SK-N-SH (cell line): ENCODE measurements at regions not wholly inside any gene's neighbourhood (a gene's known extent, or its start where the extent isn't known, plus 50 kb on each side); places are given as distances from the start of the nearest gene placed in this dataset.

Experiments used
- CTCF ChIA-PET: fragments of 300-600, 350-600 bp; formaldehyde crosslinking; extraction: SDS; loops from one replicate; lab custom pipeline; 2021; lab: Yijun Ruan, JAX
- POLR2A ChIA-PET: fragments of 350-600 bp; sonication (Branson Sonifier 250); formaldehyde crosslinking; extraction: SDS; loops from one replicate; lab custom pipeline; 2020; ENCODE audit warnings: antibody characterized with exemption, inconsistent platforms; lab: Yijun Ruan, JAX
- DNase-seq: peaks from one replicate; pipeline ENCODE4 v3.0.0; 2012
- H2AFZ ChIP-seq: fragments of 200-600 bp; sonication (generic); 2 replicates; pipeline ENCODE4 v1.8.1; 2016; ENCODE audit warnings: antibody characterized with exemption, mild to moderate bottlenecking, low read depth
- H3F3A ChIP-seq: fragments of 200-600 bp; sonication (generic); replicated peaks from 2 replicates; pipeline ENCODE3; 2016; ENCODE audit warnings: antibody characterized with exemption, mild to moderate bottlenecking; ENCODE audit not compliant: insufficient read depth
- H3K27ac ChIP-seq, 2 experiments: fragments of 200-500 bp in 1 of 2; fragments of 200-600 bp in 1 of 2; sonication (Bioruptor generic) in 1 of 2; sonication (generic), shearing (Covaris generic) in 1 of 2; 2 replicates each; pipeline versions ENCODE4 v1.5.1 to v1.6.1; 2014 to 2016; ENCODE audit warnings: low read depth in 2 of 2, inconsistent platforms in 1 of 2, low read length in 1 of 2, mild to moderate bottlenecking in 1 of 2, mixed read lengths in 1 of 2
- H3K27me3 ChIP-seq: fragments of 200-600 bp; sonication (generic), shearing (Covaris generic); 2 replicates; pipeline ENCODE4 v1.6.1; 2016; ENCODE audit warnings: mixed run types; ENCODE audit not compliant: insufficient read depth
- H3K36me3 ChIP-seq, 2 experiments: fragments of 200-500 bp in 1 of 2; fragments of 200-600 bp in 1 of 2; sonication (Bioruptor generic) in 1 of 2; sonication (generic) in 1 of 2; replicated peaks in 1 of 2; 2 replicates each; pipeline versions ENCODE3 to v1.5.1; 2014 to 2016; ENCODE audit warnings: low read length in 1 of 2, mild to moderate bottlenecking in 1 of 2; ENCODE audit not compliant: insufficient read depth in 2 of 2, control insufficient read depth in 1 of 2
- H3K4me1 ChIP-seq, 2 experiments: fragments of 200-500 bp in 1 of 2; fragments of 200-600 bp in 1 of 2; sonication (Bioruptor generic) in 1 of 2; sonication (generic), shearing (Covaris generic) in 1 of 2; 2 replicates each; pipeline versions ENCODE4 v1.5.1 to v1.6.1; 2014 to 2016; ENCODE audit warnings: low read depth in 1 of 2, low read length in 1 of 2, mixed run types in 1 of 2; ENCODE audit not compliant: insufficient read depth in 2 of 2, control insufficient read depth in 1 of 2
- H3K4me2 ChIP-seq: fragments of 200-600 bp; sonication (generic), shearing (Covaris generic); 2 replicates; pipeline ENCODE4 v1.6.1; 2017; ENCODE audit warnings: mixed run types
- H3K4me3 ChIP-seq, 2 experiments: fragments of 200-500 bp in 1 of 2; fragments of 200-600 bp in 1 of 2; sonication (Bioruptor generic) in 1 of 2; sonication (generic), shearing (Covaris generic) in 1 of 2; 2 replicates each; pipeline versions ENCODE4 v1.5.1 to v1.8.1; 2014 to 2016; ENCODE audit warnings: low read depth in 2 of 2, inconsistent platforms in 1 of 2, low read length in 1 of 2, mild to moderate bottlenecking in 1 of 2, mixed read lengths in 1 of 2, moderate library complexity in 1 of 2
- H3K79me2 ChIP-seq: fragments of 200-600 bp; sonication (generic); 2 replicates; pipeline ENCODE4 v1.8.1; 2017; ENCODE audit warnings: mild to moderate bottlenecking; ENCODE audit not compliant: insufficient read depth
- H3K9ac ChIP-seq: fragments of 200-600 bp; sonication (generic); 2 replicates; pipeline ENCODE4 v1.6.1; 2017; ENCODE audit warnings: mixed run types
- H3K9me2 ChIP-seq: fragments of 200-600 bp; sonication (generic); 2 replicates; pipeline ENCODE4 v1.6.1; 2017; ENCODE audit warnings: mixed run types
- H3K9me3 ChIP-seq: fragments of 200-600 bp; sonication (generic); 2 replicates; pipeline ENCODE4 v1.6.1; 2017; ENCODE audit warnings: mixed run types, mild to moderate bottlenecking, moderate library complexity
- H4K20me1 ChIP-seq: fragments of 200-600 bp; sonication (generic); 2 replicates; pipeline ENCODE4 v1.6.1; 2017; ENCODE audit warnings: mild to moderate bottlenecking, mixed run types; ENCODE audit not compliant: insufficient read depth
- ELF1 ChIP-seq: IDR thresholded peaks from 2 replicates; pipeline ENCODE4 v1.4.0; 2012
- EZH2phosphoT487 ChIP-seq: fragments of 200-600 bp; sonication (generic); IDR thresholded peaks from 2 replicates; pipeline ENCODE4 v1.6.1; 2017; ENCODE audit warnings: low read depth, mixed run types, mild to moderate bottlenecking, antibody characterized with exemption, moderate library complexity, borderline replicate concordance
- FOSL2 ChIP-seq: IDR thresholded peaks from 2 replicates; pipeline ENCODE4 v1.4.0; 2012; ENCODE audit warnings: low read depth, mild to moderate bottlenecking, moderate library complexity, borderline replicate concordance
- FOXJ3 ChIP-seq: sonication (generic); formaldehyde crosslinking; IDR thresholded peaks from 2 replicates; pipeline ENCODE4 v1.5.1; 2020; ENCODE audit warnings: mild to moderate bottlenecking, missing genetic modification reagents
- GATA2 ChIP-seq: sonication (generic); formaldehyde crosslinking; IDR thresholded peaks from 2 replicates; pipeline ENCODE4 v1.5.0; 2020; ENCODE audit warnings: mild to moderate bottlenecking, missing genetic modification reagents
- MEF2A ChIP-seq: IDR thresholded peaks from 2 replicates; pipeline ENCODE4 v1.4.0; 2012; ENCODE audit warnings: low read depth, borderline replicate concordance
- MXI1 ChIP-seq: IDR thresholded peaks from 2 replicates; pipeline ENCODE4 v1.6.1; 2012; ENCODE audit warnings: mild to moderate bottlenecking, low read depth, low read length, improper control_type of control experiment
- POLR2AphosphoS5 ChIP-seq: IDR thresholded peaks from 2 replicates; pipeline ENCODE4 v1.6.1; 2012; ENCODE audit warnings: low read depth, low read length
- RCOR1 ChIP-seq: fragments of 150-350 bp; IDR thresholded peaks from 2 replicates; pipeline ENCODE4 v1.6.1; 2017; ENCODE audit warnings: antibody characterized with exemption, low read length
- RFX5 ChIP-seq: IDR thresholded peaks from 2 replicates; pipeline ENCODE4 v1.6.1; 2012; ENCODE audit warnings: mild to moderate bottlenecking, improper control_type of control experiment, low read length
- SMC3 ChIP-seq: IDR thresholded peaks from 2 replicates; pipeline ENCODE4 v1.6.1; 2012; ENCODE audit warnings: low read depth, low read length, improper control_type of control experiment
- WGBS: methylation state at CpG from one replicate; pipeline ENCODE4 v1.1.6; 2017; ENCODE audit warnings: low lambda C conversion rate; 5-methylcytosine and 5-hydroxymethylcytosine counted together
- TF ChIP-seq, protein P1 (sequence below): IDR thresholded peaks from 2 replicates; pipeline ENCODE4 v1.4.0; 2012; ENCODE audit warnings: low read depth
- TF ChIP-seq, protein P2 (sequence below): IDR thresholded peaks from 2 replicates; pipeline ENCODE4 v1.6.1; 2012; ENCODE audit warnings: mild to moderate bottlenecking, low read depth, low read length, moderate library complexity
- TF ChIP-seq, protein P3 (sequence below): IDR thresholded peaks from 2 replicates; pipeline ENCODE4 v1.4.0; 2012; ENCODE audit warnings: low read depth, borderline replicate concordance
- TF ChIP-seq, protein P4 (sequence below): fragments of 150-350 bp; IDR thresholded peaks from 2 replicates; pipeline ENCODE4 v1.6.1; 2016; ENCODE audit warnings: mild to moderate bottlenecking, low read depth, low read length

DNA sequence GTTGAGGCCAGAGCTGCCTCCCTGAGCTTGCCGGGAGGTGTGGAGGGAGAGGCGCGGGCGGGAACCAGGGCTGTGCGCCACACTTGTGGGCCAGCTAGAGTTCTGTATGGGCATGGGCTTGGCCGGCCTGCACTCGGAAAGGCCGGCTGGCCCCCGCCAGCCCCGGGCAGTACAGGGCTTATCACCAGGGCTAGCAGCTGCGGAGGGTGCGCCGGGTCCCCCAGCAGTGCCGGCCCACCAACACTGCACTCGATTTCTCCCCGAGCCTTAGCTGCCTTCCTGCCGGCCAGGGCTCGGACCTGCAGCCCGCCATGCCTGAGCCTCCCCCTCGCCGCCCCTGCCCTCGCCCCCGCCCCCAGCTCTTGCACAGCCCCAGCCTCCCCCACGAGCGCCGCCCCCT, 472.7 kb downstream of the TFAP2A start:
- DNase-seq, result no peak
- no peak overlapping the region for H2AFZ ChIP-seq
- CTCF ChIA-PET, result no interaction called here

More for the DNA sequence above, 472.7 kb downstream of the TFAP2A start:
- Histone ChIP-seq H3K36me3 (no peaks in the 10 kb centered on the region), H3F3A (no peaks in the 10 kb centered on the region), H3K27ac (no peak overlapping the region), H3K9ac (no peak overlapping the region), H3K4me3 (no peak overlapping the region), H3K4me1 (no peaks in the 10 kb centered on the region), H3K27me3 (peaks cover 4% of the 10 kb centered on the region; the same call in 1 of the 2 replicates), H3K4me2 (no peak overlapping the region), H4K20me1 (no peaks in the 10 kb centered on the region), H3K79me2 (no peaks in the 10 kb centered on the region), H3K9me2 (no peaks in the 10 kb centered on the region), H3K9me3 (no peaks in the 10 kb centered on the region)
- 30% methylated on average over 2 of the region's 26 CpGs for WGBS
- POLR2A ChIA-PET, result no interaction called here
- TF ChIP-seq, protein P1, sequence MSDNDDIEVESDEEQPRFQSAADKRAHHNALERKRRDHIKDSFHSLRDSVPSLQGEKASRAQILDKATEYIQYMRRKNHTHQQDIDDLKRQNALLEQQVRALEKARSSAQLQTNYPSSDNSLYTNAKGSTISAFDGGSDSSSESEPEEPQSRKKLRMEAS, result no peak
- TF ChIP-seq ELF1 (no peak), RCOR1 (no peak), MEF2A (no peak), SMC3 (no peak), RFX5 (no peak), MXI1 (no peak), POLR2AphosphoS5 (no peak), GATA2 (CRISPR knock-in tag) (no peak), FOXJ3 (no peak), FOSL2 (no peak), EZH2phosphoT487 (no peak)
- TF ChIP-seq, protein P2, sequence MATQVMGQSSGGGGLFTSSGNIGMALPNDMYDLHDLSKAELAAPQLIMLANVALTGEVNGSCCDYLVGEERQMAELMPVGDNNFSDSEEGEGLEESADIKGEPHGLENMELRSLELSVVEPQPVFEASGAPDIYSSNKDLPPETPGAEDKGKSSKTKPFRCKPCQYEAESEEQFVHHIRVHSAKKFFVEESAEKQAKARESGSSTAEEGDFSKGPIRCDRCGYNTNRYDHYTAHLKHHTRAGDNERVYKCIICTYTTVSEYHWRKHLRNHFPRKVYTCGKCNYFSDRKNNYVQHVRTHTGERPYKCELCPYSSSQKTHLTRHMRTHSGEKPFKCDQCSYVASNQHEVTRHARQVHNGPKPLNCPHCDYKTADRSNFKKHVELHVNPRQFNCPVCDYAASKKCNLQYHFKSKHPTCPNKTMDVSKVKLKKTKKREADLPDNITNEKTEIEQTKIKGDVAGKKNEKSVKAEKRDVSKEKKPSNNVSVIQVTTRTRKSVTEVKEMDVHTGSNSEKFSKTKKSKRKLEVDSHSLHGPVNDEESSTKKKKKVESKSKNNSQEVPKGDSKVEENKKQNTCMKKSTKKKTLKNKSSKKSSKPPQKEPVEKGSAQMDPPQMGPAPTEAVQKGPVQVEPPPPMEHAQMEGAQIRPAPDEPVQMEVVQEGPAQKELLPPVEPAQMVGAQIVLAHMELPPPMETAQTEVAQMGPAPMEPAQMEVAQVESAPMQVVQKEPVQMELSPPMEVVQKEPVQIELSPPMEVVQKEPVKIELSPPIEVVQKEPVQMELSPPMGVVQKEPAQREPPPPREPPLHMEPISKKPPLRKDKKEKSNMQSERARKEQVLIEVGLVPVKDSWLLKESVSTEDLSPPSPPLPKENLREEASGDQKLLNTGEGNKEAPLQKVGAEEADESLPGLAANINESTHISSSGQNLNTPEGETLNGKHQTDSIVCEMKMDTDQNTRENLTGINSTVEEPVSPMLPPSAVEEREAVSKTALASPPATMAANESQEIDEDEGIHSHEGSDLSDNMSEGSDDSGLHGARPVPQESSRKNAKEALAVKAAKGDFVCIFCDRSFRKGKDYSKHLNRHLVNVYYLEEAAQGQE, result no peak
- TF ChIP-seq, protein P3, sequence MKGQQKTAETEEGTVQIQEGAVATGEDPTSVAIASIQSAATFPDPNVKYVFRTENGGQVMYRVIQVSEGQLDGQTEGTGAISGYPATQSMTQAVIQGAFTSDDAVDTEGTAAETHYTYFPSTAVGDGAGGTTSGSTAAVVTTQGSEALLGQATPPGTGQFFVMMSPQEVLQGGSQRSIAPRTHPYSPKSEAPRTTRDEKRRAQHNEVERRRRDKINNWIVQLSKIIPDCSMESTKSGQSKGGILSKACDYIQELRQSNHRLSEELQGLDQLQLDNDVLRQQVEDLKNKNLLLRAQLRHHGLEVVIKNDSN, result no peak
- TF ChIP-seq, protein P4, sequence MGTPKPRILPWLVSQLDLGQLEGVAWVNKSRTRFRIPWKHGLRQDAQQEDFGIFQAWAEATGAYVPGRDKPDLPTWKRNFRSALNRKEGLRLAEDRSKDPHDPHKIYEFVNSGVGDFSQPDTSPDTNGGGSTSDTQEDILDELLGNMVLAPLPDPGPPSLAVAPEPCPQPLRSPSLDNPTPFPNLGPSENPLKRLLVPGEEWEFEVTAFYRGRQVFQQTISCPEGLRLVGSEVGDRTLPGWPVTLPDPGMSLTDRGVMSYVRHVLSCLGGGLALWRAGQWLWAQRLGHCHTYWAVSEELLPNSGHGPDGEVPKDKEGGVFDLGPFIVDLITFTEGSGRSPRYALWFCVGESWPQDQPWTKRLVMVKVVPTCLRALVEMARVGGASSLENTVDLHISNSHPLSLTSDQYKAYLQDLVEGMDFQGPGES, result no peak
